SJSA1 (cell line): ENCODE measurements at regions not wholly inside any gene's neighbourhood (a gene's known extent, or its start where the extent isn't known, plus 50 kb on each side); places are given as distances from the start of the nearest gene placed in this dataset.

ENCODE experiments used
- DNase-seq, 2 experiments: peaks; one replicate each; pipeline ENCODE4 v3.0.0-alpha.2; 2015 to 2020; ENCODE audit warnings: low spot score in 2 of 2, low read depth in 1 of 2
- H3K27ac ChIP-seq: fragments of 250-450 bp; sonication (Bioruptor Pico); 2 replicates; pipeline ENCODE4 v1.5.1; 2020; ENCODE audit warnings: mild to moderate bottlenecking, moderate library complexity
- H3K27me3 ChIP-seq: fragments of 250-450 bp; sonication (Bioruptor Pico); replicated peaks from 2 replicates; pipeline ENCODE4 v1.5.1; 2020; ENCODE audit warnings: mild to moderate bottlenecking, moderate library complexity
- H3K36me3 ChIP-seq: fragments of 250-450 bp; sonication (Bioruptor Pico); 2 replicates; pipeline ENCODE4 v1.5.1; 2020; ENCODE audit warnings: mild to moderate bottlenecking
- H3K4me1 ChIP-seq: fragments of 250-450 bp; sonication (Bioruptor Pico); replicated peaks from 2 replicates; pipeline ENCODE4 v1.6.1; 2021; ENCODE audit warnings: mild to moderate bottlenecking
- H3K4me3 ChIP-seq: fragments of 250-450 bp; sonication (Bioruptor Pico); 2 replicates; pipeline ENCODE4 v1.5.1; 2020; ENCODE audit warnings: mild to moderate bottlenecking
- H3K9me3 ChIP-seq: fragments of 250-450 bp; sonication (Bioruptor Pico); replicated peaks from 2 replicates; pipeline ENCODE4 v1.5.1; 2020; ENCODE audit warnings: mild to moderate bottlenecking

DNA sequence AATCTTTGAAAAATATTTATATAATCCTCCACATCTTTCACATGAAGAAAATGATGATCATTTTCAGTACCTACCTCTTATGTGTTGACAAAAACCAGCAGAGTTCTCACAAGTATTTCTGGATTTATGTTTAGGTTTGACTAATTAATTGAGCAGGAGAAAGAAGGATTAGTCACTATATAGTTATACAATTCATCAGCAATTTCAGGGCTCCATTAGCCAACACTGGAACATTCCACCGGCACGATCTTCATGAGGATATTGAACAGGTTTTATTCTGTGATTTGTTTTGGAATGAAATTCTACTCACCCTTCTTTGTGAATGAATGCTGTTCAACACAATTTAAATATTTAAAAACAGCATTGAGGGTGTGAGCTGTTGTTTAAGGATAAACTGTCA is 163.2 kb downstream of the SEM1 start:
- H3K9me3 ChIP-seq: no peaks in the 10 kb centered on the region
- H3K27ac ChIP-seq: no peak overlapping the region
- H3K4me1 ChIP-seq: no peaks in the 10 kb centered on the region
- DNase-seq: no peak
- no peaks in the 10 kb centered on the region for H3K27me3 ChIP-seq
- H3K4me3 ChIP-seq: no peak overlapping the region
- H3K36me3 ChIP-seq: no peaks in the 10 kb centered on the region

DNA sequence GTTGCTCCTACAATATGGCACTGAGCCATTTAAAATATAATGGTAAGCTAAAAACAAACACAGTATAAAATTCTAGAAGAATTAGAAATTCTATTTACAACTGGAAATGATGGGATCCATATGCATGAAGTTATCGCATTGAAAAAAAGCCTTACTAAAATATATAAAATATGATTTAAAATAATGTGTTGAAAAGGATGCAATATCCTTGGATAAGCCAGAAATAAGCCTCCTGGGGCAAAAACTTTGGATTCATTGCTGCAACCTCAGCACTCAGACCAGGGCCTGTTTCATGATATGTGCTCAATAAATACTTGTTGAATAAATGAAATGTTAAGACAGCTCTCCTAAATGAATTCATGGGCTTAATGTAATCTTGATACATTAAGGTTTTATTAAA is 170.2 kb downstream of the SEM1 start:
- Histone ChIP-seq H3K4me1 (no peaks in the 10 kb centered on the region), H3K9me3 (no peaks in the 10 kb centered on the region), H3K27me3 (no peaks in the 10 kb centered on the region), H3K36me3 (no peaks in the 10 kb centered on the region), H3K4me3 (no peak overlapping the region), H3K27ac (no peak overlapping the region)
- no peak for DNase-seq

DNA sequence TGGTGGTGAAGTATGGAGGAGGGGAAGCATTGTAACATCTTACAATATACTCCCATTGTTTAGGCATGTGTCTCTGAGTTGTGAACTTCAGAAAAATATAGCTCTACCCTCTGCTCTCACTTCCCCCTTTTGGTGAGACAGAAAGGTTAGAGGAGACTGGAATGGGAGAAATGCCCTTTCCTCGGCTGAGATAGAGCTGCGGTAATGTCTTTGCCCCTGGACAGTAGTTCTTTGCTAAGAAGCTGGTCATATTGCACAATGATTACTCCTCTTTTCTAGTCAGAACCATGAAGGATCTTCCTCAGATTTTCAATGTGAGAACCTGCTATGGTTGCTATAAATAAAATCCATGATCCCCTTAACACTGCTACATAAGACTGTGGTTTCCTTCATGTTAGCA is 171.0 kb downstream of the SEM1 start:
- Histone ChIP-seq H3K27ac (no peak overlapping the region), H3K4me1 (no peaks in the 10 kb centered on the region), H3K27me3 (no peaks in the 10 kb centered on the region), H3K36me3 (no peaks in the 10 kb centered on the region), H3K9me3 (no peaks in the 10 kb centered on the region), H3K4me3 (no peak overlapping the region)
- DNase-seq: no peak

DNA sequence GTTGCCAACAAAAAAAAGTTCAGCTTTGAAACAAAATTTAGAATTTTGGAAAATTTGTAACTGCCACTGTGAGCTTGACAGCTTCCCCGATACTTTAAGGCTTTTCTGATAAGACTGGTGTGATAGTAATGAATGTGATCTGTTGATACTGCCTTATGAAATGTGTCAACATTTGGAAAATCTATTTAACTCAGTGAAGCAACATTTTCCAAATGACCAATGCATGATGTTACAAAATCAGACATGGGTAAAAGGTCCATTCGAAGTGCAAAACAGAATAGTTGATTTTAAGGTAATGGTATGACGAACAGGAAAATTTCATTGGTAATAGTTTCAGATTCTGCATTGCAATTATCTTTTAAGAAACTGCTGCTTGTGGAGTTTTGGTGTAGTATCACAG is 175.4 kb downstream of the SEM1 start:
- no peaks in the 10 kb centered on the region; the same call in 1 of the 2 replicates for H3K27me3 ChIP-seq
- no peaks in the 10 kb centered on the region for H3K36me3 ChIP-seq
- no peaks in the 10 kb centered on the region for H3K9me3 ChIP-seq
- no peak overlapping the region for H3K27ac ChIP-seq
- DNase-seq: no peak
- no peaks in the 10 kb centered on the region for H3K4me1 ChIP-seq
- H3K4me3 ChIP-seq: no peak overlapping the region

DNA sequence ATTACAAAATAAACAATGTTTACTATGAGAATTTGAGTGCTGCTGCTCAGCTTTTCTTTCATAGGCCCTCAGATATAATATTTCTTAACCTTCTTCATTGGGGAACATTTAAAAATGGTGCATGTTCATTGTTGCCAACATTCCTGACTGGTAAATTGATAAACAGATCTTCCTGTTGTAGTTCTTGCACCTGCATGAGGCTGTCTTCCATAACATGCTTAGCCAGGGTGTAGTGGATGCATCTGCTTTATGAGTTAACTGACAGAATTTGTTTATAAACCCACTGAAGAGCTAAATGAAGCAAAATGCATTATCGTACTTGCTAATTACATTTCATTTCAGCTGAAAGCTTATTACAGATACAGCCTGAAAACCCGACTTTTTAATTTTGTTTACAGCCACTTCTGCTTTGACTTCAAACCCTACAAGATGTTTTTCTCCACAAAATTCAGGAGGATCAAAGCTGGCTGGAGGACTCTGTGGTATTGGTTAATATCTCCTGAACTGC is 177.2 kb downstream of the SEM1 start:
- Histone ChIP-seq H3K4me3 (no peak overlapping the region), H3K9me3 (no peaks in the 10 kb centered on the region), H3K36me3 (no peaks in the 10 kb centered on the region), H3K27me3 (no peaks in the 10 kb centered on the region; the same call in 1 of the 2 replicates), H3K4me1 (no peaks in the 10 kb centered on the region), H3K27ac (no peak overlapping the region)
- no peak for DNase-seq

DNA sequence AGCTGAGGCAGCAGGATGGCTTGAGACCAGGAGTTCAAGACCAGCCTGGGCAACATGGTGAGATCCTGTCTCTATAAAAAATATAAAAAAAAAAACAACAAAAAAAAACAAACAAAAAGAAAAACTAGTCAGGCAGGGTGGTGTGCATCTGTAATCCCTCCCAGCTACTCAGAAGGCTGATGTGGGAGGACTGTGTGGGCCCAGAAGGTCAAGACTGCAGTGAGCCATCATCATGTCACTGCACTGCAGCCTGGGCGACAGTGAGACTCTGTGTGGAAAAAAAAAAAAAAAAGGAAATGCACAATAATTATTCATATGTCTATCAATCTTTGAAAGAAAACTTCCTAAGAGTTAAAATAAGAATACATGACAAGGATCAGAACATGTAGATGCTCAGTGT is 178.3 kb downstream of the SEM1 start:
- no peak overlapping the region for H3K4me3 ChIP-seq
- H3K36me3 ChIP-seq: no peaks in the 10 kb centered on the region
- no peak for DNase-seq
- H3K27me3 ChIP-seq: no peaks in the 10 kb centered on the region; the same call in 1 of the 2 replicates
- H3K27ac ChIP-seq: no peak overlapping the region
- no peaks in the 10 kb centered on the region for H3K9me3 ChIP-seq
- H3K4me1 ChIP-seq: no peaks in the 10 kb centered on the region

DNA sequence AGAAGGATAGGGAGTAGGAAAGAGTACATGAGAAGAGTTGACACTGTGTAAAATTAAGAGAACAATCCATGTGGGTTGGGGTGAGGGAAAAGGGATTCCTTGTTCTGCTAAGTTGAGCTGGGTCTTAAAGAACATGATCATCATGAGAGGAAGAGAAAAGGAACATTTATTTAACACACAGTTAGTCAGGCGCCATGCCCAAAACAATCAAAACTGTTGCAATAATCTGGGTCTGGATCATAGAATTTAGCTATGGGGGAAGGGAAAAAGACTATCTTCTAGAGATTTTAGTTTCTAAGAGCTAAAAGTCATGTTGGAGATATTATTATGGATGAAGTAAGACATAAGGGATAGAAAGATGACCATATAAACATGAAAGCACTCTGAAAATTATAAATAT is 178.9 kb downstream of the SEM1 start:
- Histone ChIP-seq H3K9me3 (no peaks in the 10 kb centered on the region), H3K36me3 (no peaks in the 10 kb centered on the region), H3K27ac (no peak overlapping the region), H3K4me1 (no peaks in the 10 kb centered on the region), H3K4me3 (no peak overlapping the region), H3K27me3 (no peaks in the 10 kb centered on the region; the same call in 1 of the 2 replicates)
- no peak for DNase-seq

DNA sequence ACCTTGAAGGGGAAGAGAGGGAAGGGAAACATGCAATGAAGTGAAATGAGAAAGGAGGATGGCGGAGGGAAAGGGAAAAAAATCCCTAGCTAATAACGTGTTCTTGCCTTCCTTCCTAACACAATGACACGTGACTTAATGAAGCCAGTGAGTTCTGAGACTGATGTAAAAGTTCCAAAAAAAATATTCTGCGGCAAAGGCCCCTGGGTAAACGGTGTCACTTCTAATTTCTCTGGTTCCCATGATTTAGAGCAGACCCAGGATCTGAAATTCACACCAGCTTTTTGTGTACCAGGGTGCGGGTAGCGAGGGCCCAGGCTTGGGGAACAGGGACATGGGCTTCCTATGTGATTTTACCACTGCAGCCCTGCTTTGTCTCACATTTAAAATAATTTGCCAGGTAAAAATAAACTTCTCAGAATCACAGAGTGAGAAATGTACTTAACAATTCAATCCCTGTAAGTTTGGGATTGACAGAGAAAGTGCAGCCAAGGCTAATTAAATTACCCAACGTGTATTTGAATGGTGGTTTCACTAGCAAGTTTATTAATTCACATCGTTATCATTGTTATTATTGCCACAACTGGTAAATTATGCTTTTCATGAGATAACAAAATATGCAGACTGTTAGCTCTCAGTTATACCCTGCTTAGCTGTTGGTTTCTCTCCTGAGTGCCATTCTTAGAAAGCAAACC is 182.4 kb downstream of the SEM1 start:
- Histone ChIP-seq H3K27ac (no peak overlapping the region), H3K27me3 (no peaks in the 10 kb centered on the region; the same call in 1 of the 2 replicates), H3K9me3 (no peaks in the 10 kb centered on the region), H3K4me3 (no peak overlapping the region), H3K4me1 (no peaks in the 10 kb centered on the region), H3K36me3 (no peaks in the 10 kb centered on the region)
- no peak for DNase-seq

DNA sequence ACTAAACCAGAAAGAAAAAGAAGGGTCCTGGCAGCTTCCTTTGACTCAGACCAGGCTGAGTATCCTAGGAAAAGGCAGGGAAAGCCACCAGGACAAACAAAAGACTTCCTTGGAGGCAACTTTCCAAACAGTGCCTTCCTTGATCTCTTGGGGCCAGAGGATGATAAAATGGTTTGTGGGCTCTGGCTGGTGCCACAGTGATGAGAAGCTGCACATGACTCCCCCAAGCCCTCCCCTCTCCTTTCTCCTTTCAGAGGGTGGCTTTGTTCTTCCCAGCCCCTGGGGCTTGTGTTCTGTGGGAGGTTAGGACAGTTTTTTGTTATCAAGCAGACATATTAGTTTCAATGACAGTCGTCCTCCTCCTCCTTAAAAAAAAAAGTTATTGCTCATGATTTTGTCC is 183.2 kb downstream of the SEM1 start:
- no peak for DNase-seq
- H3K36me3 ChIP-seq: no peaks in the 10 kb centered on the region
- H3K4me1 ChIP-seq: no peaks in the 10 kb centered on the region
- H3K4me3 ChIP-seq: no peak overlapping the region
- H3K9me3 ChIP-seq: no peaks in the 10 kb centered on the region
- no peak overlapping the region for H3K27ac ChIP-seq
- no peaks in the 10 kb centered on the region; the same call in 1 of the 2 replicates for H3K27me3 ChIP-seq

DNA sequence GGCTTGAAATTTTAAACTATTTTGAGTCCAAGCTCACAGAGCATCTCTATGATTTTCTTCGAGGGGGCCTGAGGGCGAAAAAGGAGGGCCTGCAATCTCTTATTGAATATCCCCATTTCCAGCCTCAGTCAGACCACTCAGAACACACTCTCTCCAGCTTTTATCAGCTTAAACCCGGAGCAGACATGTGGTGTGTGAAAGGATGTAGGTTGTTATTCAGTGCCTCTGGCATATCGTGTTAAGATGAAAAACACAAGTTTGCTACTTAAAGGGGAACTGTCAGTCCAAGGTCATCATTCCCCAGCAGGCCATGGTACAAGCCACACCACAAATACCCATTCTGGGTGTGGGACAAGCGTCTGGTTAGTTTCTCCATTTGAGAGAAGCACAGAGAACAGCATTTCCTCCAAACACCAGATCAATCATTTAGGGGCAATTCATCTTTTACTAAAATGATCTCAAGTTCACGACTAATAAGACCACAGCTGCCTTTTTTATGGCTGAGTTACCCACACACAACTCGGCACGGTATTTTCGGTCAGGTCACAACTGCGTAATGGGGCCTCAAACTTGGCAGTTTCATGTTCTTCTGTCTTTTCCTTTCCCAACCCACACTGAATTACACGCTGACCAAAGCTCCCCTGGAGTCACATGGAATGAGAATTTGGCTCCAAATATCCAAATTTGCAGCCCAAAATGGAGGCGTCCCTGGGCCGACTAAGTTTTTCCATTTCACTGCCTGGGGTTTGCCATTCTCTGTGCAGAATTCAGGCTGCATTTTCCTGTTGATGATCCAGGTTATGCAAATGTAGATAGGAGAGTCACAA is 188.4 kb downstream of the SEM1 start:
- DNase-seq: no peak
- Histone ChIP-seq H3K4me3 (no peak overlapping the region), H3K27ac (no peak overlapping the region), H3K4me1 (no peaks in the 10 kb centered on the region), H3K27me3 (no peaks in the 10 kb centered on the region), H3K9me3 (no peaks in the 10 kb centered on the region), H3K36me3 (no peaks in the 10 kb centered on the region)

DNA sequence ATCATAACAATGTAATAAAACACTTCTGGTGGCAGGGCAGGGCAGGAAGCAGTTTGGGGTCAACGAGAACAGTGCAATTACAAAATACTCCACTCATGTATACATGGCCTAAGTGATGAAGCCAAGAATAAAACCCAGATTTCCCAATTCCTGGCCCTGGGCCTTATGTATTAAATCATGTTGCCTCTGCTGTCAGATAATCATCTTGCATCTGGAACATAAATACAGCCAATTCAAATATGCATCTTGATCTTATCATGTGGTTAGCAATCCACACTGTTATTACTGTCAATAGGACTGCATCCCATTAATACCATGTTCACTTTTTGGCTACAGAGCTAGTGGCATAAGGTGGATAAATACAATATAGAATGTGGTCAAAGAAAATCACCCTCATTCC is 186.5 kb upstream of the SLC25A13 start:
- no peak overlapping the region for H3K27ac ChIP-seq
- H3K36me3 ChIP-seq: no peaks in the 10 kb centered on the region
- H3K9me3 ChIP-seq: no peaks in the 10 kb centered on the region
- H3K4me3 ChIP-seq: no peak overlapping the region
- no peaks in the 10 kb centered on the region for H3K27me3 ChIP-seq
- no peaks in the 10 kb centered on the region for H3K4me1 ChIP-seq
- no peak for DNase-seq

DNA sequence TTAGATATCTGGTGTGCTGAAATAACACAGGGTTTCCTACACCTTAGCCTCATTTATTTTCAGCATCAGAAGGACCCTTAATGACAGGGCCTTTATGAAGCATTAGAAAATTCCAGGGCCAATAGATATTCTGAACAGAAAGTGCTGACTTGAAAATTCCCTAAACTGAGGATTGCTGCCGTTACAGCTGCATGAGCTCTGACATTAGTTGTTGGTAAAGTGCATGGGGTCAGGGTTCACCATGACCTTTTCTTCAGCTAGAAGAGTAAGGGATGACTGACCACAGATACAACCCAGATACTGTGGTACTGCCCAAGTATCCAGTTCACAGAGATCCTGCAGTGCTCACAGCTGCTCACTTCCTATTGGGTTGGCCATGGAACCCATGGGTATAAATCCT is 181.7 kb upstream of the SLC25A13 start:
- no peak for DNase-seq
- Histone ChIP-seq H3K9me3 (no peaks in the 10 kb centered on the region), H3K27me3 (no peaks in the 10 kb centered on the region)

DNA sequence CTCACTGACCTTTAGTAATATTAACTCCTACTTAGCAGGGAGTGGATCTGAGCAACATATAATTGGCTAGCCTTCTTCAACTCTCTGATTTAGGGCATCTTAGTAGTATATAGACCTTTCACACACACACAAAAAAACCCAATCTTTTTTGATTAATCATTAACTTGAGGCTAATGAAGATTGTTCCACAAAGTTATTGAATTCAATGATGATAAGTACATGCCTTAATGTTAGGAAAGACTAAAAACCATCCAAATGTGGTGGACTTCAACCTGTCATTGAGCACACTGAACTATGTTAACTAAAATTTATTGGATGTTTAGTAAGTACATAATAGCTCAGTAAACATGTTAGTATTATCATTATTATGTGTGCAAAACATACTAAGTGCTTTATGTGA is 179.4 kb upstream of the SLC25A13 start:
- no peaks in the 10 kb centered on the region for H3K36me3 ChIP-seq
- peaks cover 3% of the 10 kb centered on the region for H3K4me1 ChIP-seq
- H3K4me3 ChIP-seq: no peak overlapping the region
- H3K9me3 ChIP-seq: no peaks in the 10 kb centered on the region
- DNase-seq: no peak
- H3K27me3 ChIP-seq: no peaks in the 10 kb centered on the region
- H3K27ac ChIP-seq: no peak overlapping the region

More for the DNA sequence above, 181.7 kb upstream of the SLC25A13 start:
- Histone ChIP-seq H3K4me3 (no peak overlapping the region), H3K36me3 (no peaks in the 10 kb centered on the region), H3K27ac (no peak overlapping the region), H3K4me1 (peaks cover 3% of the 10 kb centered on the region)

DNA sequence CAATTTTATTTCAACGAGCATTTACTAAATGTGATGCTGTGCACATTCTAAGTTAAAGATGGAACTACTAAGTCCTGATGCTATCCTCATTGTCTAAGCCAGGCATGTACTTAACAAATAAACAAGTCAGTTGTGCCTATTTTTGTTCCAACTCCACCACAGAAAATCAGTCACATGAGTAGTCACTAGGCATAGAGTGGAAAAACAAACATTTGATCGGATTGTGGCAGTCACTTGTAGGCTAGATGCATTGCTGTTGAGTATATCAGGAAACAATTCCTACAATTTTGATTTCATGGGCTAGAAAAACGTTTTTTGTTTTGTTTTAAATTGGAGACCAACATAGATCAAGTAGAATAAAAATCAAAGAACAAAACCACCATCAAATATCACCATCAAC is 177.6 kb upstream of the SLC25A13 start:
- Histone ChIP-seq H3K9me3 (no peaks in the 10 kb centered on the region), H3K4me1 (peaks cover 3% of the 10 kb centered on the region), H3K4me3 (no peak overlapping the region), H3K36me3 (no peaks in the 10 kb centered on the region), H3K27ac (no peak overlapping the region), H3K27me3 (no peaks in the 10 kb centered on the region)
- DNase-seq: no peak
